ENCODE measurements at regions not wholly inside any gene's neighbourhood (a gene's known extent, or its start where the extent isn't known, plus 50 kb on each side); places are given as distances from the start of the nearest gene placed in this dataset.

- no peak for TF ChIP-seq POLR2A (IDR thresholded peaks at IDR 0.05)
- TF ChIP-seq, protein P1, sequence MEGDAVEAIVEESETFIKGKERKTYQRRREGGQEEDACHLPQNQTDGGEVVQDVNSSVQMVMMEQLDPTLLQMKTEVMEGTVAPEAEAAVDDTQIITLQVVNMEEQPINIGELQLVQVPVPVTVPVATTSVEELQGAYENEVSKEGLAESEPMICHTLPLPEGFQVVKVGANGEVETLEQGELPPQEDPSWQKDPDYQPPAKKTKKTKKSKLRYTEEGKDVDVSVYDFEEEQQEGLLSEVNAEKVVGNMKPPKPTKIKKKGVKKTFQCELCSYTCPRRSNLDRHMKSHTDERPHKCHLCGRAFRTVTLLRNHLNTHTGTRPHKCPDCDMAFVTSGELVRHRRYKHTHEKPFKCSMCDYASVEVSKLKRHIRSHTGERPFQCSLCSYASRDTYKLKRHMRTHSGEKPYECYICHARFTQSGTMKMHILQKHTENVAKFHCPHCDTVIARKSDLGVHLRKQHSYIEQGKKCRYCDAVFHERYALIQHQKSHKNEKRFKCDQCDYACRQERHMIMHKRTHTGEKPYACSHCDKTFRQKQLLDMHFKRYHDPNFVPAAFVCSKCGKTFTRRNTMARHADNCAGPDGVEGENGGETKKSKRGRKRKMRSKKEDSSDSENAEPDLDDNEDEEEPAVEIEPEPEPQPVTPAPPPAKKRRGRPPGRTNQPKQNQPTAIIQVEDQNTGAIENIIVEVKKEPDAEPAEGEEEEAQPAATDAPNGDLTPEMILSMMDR (IDR thresholded peaks at IDR 0.05) = no peak
- intact Hi-C loops (cut with DNase I; ENCODE audit: low total_unique reads) = no loop called here
- DNase-seq = no peak
Observed at GRCh38 chr17:70517816-70518215, 348.5 kb downstream of the KCNJ2 start.

DNA sequence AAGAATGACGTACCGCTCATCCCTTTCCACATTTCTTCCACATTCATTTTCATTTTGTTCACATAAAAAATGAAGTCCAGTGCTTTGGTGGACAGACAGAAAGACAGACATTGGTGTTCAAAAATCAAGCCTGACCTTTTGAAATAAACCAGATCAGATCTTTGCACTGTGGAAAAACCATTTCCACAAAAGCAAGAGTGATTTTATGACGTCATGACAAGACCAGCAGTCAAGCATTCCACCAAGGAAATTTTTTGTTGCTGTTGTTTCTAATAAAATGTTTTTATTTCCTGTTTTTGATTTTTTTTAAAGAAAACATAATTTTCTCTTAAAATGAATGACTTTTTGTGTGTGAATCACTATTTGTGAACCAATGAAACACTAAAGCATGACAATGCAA, 350.0 kb downstream of the KCNJ2 start:
- no peak overlapping the region for H3K27ac ChIP-seq
- H3K4me3 ChIP-seq = no peak overlapping the region
- H3K9me3 ChIP-seq = no peaks in the 10 kb centered on the region
- intact Hi-C loops (cut with DNase I; ENCODE audit: low total_unique reads) = no loop called here
- TF ChIP-seq, protein P1 (IDR thresholded peaks at IDR 0.05) = no peak
- TF ChIP-seq POLR2A (IDR thresholded peaks at IDR 0.05) = no peak
- no peaks in the 10 kb centered on the region for H3K4me1 ChIP-seq
- no peaks in the 10 kb centered on the region for H3K27me3 ChIP-seq
- H3K36me3 ChIP-seq = no peaks in the 10 kb centered on the region
- no peak for DNase-seq

More at GRCh38 chr17:70517816-70518215, 348.5 kb downstream of the KCNJ2 start:
- Histone ChIP-seq H3K36me3 (no peaks in the 10 kb centered on the region), H3K27ac (no peak overlapping the region), H3K27me3 (no peaks in the 10 kb centered on the region), H3K4me1 (no peaks in the 10 kb centered on the region), H3K9me3 (no peaks in the 10 kb centered on the region), H3K4me3 (no peak overlapping the region)

DNA sequence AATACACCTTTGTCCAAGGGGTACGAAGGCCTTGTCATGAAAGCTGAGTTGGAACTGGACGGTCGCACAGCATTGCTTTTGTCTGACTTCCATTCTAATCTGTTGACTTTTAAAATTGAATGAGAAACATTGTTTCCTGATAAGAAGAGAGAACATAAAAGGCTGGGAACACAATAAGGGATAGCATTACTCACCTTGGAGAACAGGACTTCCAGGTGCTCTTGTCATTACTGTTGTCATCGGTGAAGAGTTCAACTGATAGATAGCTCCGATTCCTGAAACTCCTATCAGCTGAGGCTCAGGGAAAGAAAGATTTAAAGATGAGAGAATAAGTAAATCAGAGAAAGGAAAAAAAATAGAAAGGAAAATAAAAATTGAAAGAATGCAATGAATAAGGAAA, 351.1 kb downstream of the KCNJ2 start:
- no peak for TF ChIP-seq POLR2A (IDR thresholded peaks at IDR 0.05)
- TF ChIP-seq, protein P1 (IDR thresholded peaks at IDR 0.05) = no peak
- no peaks in the 10 kb centered on the region for H3K27me3 ChIP-seq
- no peak overlapping the region for H3K4me3 ChIP-seq
- no peaks in the 10 kb centered on the region for H3K4me1 ChIP-seq
- H3K27ac ChIP-seq = no peak overlapping the region
- intact Hi-C loops (cut with DNase I; ENCODE audit: low total_unique reads) = no loop called here
- H3K36me3 ChIP-seq = no peaks in the 10 kb centered on the region
- no peak for DNase-seq
- H3K9me3 ChIP-seq = no peaks in the 10 kb centered on the region

- no peaks in the 10 kb centered on the region for H3K27me3 ChIP-seq
- intact Hi-C loops (cut with DNase I; ENCODE audit: low total_unique reads) = no loop called here
- DNase-seq = no peak
- H3K4me3 ChIP-seq = no peak overlapping the region
- TF ChIP-seq, protein P1 (IDR thresholded peaks at IDR 0.05) = no peak
- H3K9me3 ChIP-seq = no peaks in the 10 kb centered on the region
- H3K27ac ChIP-seq = no peak overlapping the region
- H3K36me3 ChIP-seq = no peaks in the 10 kb centered on the region
- H3K4me1 ChIP-seq = no peaks in the 10 kb centered on the region
Observed at GRCh38 chr17:70520956-70521355, 351.6 kb downstream of the KCNJ2 start.

GRCh38 chr17:70521821-70522256, 352.5 kb downstream of the KCNJ2 start:
- H3K36me3 ChIP-seq = no peaks in the 10 kb centered on the region
- intact Hi-C loops (cut with DNase I; ENCODE audit: low total_unique reads) = no loop called here
- TF ChIP-seq, protein P1 (IDR thresholded peaks at IDR 0.05) = no peak
- TF ChIP-seq POLR2A (IDR thresholded peaks at IDR 0.05) = no peak
- H3K4me3 ChIP-seq = no peak overlapping the region
- H3K27me3 ChIP-seq = no peaks in the 10 kb centered on the region
- no peak overlapping the region for H3K27ac ChIP-seq
- DNase-seq = no peak
- H3K9me3 ChIP-seq = no peaks in the 10 kb centered on the region
- no peaks in the 10 kb centered on the region for H3K4me1 ChIP-seq

All from uterus (tissue), 3 donors.